Glomerular visceral epithelial cell (primary cell): ENCODE measurements at regions not wholly inside any gene's neighbourhood (a gene's known extent, or its start where the extent isn't known, plus 50 kb on each side); places are given as distances from the start of the nearest gene placed in this dataset.

ENCODE experiments used
- DNase-seq: peaks from one replicate; pipeline ENCODE4 v3.0.0-alpha.2; 2016; ENCODE audit errors: extremely low spot score

- no peak for DNase-seq
These were observed 74.2 kb upstream of the MARCHF10 start for GRCh38 chr17:62882284-62882683.

DNA sequence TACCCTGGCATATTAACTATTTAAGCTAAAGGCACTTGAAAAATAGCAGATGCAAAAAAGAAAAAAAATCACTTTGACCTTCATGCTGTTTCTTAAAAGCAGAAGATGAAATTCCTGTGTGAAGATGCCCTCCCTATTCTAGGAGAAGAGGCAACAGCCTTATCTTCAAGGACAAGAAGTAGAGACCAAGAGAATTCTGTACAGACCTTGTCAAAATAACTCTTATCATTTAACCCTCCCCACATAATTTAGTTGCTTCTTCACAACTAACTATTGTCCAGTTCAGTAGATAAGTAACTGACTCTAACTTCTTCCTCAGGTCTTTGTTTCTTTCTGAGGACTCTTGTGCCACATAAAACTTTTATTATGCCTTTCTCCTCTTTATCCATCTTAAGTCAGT is 72.0 kb upstream of the MARCHF10 start:
- no peak for DNase-seq

GRCh38 chr17:62876673-62877405 is 68.7 kb upstream of the MARCHF10 start:
- no peak for DNase-seq

DNA sequence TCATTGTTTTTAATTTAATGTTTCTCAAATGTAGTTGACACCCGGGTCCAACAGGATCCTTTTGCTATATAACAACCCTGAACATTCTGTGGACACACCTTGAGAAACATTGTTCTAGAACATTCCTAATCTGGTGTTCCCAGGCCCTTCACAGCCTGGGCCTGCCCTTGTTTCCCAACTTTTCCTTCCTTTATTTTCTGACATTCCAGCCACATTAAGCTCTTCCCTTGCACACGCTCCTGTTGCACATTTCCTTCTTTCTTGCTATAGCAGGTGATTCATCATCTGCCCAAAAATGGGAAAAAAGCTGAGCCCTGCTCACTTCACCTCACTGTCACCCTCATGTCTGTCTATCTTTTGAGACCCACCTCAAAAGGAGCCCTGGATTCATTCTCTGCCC is 67.9 kb upstream of the MARCHF10 start:
- no peak for DNase-seq

DNA sequence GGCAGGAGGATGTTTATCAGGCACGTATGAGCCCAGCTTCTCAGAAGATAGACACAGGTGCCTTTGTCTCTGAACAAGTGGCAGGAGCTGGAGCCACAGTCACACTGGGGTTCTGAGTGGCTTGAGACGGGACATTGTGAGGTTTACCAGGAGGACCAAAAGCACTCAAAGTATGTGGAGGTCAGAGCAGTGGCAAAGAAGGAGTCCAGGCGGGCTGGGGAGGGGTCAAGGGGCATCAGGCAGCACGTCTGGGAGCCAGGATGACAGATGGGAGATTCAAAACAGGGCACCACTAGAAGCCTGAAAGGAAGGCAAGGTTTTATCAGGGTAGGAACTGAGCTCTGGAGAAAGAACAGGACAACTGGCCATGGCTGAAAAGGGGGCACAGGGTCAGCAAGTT is 67.2 kb upstream of the MARCHF10 start:
- DNase-seq = no peak

GRCh38 chr17:62871291-62871690 is 63.2 kb upstream of the MARCHF10 start:
- DNase-seq = no peak

GRCh38 chr17:62870552-62870971 is 62.4 kb upstream of the MARCHF10 start:
- no peak for DNase-seq

DNA sequence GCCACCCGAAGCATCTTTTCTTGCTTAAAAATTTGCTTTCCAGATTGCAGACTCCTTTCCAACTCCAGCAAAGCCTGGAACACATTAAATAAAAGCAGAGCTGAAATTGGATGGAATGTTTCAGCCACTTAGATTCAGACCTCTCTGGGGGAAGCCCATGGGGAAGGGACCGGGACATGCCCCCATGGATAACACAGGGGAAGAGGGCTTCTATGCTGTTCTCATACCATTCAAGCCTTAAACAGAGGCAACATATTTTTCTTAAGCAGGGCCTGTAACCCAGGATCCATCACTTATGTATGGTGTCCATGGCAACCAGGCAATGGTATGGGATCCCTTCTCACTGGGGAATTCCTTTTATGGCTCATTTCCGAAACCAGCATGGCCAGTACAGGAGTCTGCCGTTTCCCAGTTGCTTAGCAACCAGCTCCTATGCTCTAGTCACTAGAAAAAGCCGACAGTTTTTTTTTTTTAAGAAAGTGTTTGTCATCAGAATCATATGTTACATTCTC is 62.0 kb upstream of the MARCHF10 start:
- peak; percentile 33 for DNase-seq

- DNase-seq = no peak
These were observed 60.6 kb upstream of the MARCHF10 start for GRCh38 chr17:62868723-62869122.

DNA sequence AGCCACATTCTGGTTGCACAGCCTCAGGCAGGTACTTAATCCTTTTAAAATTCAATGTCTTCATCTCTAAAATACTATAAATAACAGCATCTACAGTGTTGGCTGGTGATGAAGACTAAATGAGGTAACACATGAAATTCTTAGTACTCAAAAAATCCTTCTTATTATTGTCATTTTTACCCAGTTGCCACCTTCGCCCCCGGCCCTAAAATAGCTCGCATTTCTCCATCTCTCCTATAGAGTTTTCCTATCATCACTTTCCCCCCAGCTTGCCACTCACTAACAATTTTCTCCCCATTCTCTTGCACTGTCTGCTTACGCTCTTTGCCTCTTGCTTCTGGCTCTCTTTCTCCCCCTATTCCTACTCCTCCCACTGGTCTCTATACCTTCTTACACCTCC is 59.9 kb upstream of the MARCHF10 start:
- no peak for DNase-seq

- no peak for DNase-seq
These were observed 59.2 kb upstream of the MARCHF10 start for GRCh38 chr17:62867303-62867702.

DNA sequence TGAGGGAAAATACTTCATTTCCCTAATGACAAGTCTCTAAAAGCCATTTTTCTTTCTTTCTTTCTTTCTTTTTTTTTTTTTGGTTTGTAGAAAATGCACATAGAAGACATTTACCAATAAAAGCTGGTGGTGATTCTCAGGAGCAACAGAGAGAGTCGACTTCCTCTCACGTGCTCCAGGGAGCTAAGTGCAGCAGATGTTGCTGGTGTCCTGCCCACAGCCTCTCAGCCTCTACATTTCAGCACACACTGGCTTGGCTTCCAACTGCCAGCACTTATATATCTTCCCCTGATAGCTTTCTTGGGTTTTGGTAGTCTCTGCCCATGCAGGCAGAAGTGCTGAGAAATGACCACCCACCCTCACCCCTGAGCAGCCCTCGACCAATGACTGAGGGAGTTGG is 58.4 kb upstream of the MARCHF10 start:
- DNase-seq = no peak

DNA sequence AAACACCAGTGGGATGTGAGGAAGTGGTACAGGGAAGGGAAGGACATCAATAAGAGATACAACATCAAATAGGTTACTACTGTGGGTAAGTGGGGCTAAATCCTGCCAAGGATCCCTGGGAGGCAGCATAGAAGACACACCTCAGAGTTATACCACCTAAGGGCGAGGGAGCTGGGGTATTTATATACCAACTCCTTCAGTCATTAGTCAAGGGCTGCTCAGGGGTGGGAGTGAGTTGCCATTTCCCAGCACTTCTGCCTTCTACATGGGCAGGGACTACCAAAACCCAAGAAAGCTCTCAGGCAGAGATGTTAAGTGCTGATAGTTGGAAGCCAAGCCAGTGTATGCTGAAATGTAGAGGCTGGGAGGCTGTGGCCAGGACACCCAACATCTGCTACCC is 57.5 kb upstream of the MARCHF10 start:
- no peak for DNase-seq

DNA sequence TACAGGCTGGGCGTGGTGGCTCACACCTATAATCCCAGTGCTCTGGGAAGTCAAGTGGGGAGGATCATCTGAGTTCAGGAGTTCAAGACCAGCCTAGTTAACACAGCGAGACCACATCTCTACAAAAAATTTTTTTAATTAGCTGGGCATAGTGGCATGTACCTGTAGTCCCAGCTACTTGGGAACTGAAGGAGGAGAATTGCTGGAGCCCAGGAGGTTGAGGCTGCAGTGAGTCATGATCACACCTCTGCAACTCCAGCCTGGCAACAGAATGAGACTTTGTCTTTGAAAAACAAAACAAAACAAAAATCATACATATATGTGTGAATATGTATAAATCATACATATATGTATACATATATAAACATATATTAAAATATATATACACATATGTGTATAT is 54.1 kb upstream of the MARCHF10 start:
- no peak for DNase-seq

- no peak for DNase-seq
These were observed 53.1 kb upstream of the MARCHF10 start for GRCh38 chr17:62860962-62861873.

DNA sequence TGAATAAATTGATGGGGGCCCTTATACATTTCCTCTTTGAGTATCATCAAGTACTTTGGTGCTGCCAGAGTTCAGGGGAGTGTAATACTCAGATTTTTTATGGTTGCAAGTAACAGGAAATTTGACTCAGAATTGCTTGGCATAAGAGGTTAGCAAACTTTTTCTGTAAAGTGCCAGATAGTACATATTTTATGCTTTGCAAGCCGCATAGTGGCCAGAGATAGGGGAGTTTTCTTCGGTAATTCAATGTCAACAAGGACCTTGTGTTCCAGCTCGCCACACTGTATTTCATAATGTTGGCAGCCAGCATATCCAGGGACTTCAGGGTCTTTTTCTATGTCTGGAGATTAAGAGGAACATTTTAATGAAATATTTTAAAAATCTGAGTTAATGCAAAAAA is 51.0 kb upstream of the MARCHF10 start:
- DNase-seq = no peak
